ENCODE measurements at regions not wholly inside any gene's neighbourhood (a gene's known extent, or its start where the extent isn't known, plus 50 kb on each side); places are given as distances from the start of the nearest gene placed in this dataset.
A peak's percentile ranks its signal among the peaks of the same experiment; 100 is the strongest.

DNA sequence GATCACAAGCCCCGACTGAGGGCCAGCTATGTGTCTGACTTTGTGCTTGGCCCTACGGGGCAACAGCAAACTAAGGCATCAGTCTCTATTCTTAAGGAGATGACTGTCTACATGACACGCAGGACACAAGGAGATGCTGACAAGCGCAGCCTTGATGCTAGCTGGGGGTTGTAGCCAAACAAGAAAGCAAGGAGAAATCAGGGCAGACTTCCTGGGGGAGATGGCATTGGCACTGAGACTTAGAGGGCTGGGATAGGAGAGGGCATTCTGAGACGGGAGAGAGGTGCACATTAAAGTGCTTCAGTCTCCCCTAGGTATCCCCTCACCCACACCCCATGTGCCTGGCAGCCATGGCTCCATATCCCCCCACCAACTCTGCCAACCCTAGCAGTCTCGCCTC, 210.8 kb upstream of the POU3F1 start:
- DNase-seq (ENCODE audit: low spot score), result no peak

DNA sequence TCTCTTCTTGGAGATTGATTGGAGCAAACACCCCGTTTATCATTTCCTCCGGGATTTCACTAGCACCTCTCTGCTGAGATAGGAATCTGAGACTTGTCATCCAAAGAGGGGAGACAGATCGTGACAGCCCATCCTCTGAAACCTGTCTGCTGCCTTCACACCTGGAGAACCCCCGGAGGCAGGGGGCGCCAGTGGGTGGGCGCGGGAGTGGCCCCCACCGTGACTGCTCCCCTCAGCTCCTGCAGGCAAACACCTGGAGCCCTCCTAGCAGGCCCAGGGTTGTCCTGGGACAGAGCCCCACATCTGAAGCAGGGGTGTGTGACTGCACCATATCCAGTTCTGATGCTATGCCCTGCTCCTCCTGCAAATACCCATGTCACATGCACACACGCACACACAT, 209.5 kb upstream of the POU3F1 start:
- DNase-seq (ENCODE audit: low spot score), result no peak

DNA sequence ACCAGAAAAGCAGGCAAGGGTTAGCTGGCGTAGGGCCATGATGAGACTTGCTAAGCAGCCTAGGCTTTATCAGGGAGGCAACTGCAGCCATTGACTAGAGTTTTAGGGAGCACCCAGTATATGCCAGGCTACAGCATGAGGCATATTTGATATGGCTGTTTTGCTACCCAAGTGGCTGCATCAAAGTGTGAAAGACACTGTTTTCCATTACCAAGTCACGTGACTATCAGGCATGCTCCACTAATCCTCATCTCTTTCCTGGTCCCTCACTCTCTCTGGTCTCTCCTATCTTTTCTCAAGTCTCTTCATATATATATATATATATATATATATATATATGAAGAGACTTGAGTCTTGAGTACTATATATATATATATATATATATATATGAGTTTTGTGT, 206.7 kb upstream of the POU3F1 start:
- no peak for DNase-seq (ENCODE audit: low spot score)

DNA sequence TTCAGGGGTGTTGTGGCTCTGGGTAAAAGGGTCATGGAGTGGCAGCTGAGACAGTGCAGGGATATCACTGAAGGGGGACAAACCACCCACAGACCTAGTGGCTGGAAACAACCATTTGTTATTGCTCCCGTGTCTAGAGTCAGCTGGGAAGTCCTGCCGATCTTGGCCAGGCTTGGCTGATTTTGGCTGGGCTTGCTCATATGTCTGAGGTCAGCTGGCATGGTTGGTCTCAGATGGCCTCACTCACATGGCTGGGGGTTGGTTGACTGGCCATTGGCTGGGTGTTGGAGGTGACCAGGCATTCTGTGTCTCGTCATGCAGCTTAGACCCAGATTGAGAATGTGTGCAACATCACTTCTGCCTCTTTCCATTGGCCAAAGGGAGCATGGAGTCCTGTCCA, 203.8 kb upstream of the POU3F1 start:
- DNase-seq (ENCODE audit: low spot score), result no peak

DNA sequence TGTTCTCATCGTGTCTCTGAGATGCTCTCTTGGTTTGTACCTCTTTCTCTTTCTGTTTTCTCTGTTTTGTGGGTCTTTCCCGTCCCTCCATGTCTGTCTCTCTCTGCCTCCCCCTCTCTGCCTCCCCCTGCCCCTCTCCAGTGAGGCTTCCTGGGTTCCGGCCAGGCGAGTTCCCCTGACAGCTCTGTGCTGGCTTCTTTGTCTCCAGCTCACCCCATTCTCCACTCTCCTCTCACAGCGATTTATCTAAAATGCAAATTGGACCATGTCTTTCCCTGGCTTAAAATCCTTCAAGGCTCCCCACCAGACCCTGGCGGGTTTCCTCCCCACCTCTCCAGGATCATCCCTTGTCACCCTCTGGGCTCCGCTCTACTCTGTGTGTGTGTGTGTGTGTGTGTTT, 202.4 kb upstream of the POU3F1 start:
- no peak for DNase-seq (ENCODE audit: low spot score)

DNA sequence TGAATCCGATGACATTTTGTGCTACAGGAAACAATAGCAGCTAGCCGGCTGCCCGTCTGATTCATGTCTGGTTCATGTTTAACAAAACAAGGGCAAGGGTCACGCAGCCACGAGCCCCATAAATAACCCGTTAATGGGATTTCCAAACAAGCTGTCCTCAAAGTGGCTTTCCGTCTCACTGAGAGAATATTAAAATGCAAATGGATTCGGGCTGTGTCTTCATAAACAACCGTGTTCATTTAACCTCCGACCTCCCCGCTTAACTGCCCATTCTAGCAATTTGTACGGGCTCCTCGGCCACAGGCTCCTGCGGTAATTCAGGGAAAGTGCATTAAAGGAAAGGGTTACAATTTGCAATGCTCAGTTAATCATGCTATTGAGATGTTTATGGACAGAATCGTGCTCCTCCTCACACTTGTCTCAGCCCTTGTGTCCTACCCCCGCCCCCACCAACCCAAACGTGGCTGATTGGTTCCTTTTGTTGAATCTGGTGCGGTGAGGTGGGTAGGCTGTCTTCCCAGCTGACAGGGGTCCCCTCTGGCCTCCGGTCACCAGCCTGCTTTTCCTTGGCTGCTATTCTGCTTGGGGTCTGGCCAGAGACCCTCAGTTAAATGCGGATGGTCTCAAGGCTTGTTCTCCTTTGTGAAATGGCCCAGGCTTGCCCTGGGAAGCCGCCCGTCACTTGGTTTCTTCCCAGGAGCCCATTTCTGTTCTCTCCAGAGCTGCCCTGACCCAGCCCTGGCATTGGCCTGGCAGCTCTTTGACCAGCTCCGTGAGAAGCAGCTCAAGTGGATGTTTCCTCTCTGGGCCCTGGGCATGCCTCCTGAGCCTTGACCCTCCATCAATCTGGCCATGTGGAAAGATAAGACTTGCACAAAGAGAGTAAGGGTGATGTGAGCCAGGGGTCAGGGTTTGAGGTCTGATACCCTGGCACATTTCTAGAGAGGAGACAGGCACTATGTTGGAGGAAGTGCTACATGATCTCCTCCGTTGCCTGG, 200.7 kb upstream of the POU3F1 start:
- no peak for DNase-seq (ENCODE audit: low spot score)

DNA sequence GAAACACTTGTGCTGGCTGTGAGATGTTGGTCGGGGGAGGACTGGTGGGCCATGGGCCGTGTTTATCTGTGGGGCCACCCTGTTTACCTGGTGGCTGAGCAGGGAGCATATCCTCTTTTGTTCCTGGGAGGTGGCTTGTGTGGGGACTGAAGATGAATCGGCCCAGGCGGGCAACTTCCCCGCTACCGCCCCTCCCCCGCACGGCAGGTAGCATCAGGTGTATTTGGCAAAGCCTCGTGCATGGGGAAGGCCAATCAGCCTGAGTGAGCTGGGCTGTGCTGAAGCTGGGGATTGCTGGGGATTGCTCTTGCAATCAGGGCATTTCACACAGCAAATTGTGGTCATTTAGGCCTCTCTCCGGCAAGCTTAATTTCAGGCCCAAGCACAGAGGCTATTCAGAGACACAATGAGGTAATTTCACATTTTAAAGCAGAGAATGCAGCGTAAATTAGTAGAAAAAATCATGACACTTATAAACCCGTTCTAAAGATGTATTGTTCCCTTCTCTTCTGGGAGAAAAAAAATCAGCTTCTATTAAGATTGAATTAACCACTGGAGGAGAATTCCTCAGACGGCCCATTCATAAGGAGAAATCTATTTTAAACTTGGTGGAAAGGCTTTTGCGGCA, 197.7 kb upstream of the POU3F1 start:
- DNase-seq (ENCODE audit: low spot score), result no peak

DNA sequence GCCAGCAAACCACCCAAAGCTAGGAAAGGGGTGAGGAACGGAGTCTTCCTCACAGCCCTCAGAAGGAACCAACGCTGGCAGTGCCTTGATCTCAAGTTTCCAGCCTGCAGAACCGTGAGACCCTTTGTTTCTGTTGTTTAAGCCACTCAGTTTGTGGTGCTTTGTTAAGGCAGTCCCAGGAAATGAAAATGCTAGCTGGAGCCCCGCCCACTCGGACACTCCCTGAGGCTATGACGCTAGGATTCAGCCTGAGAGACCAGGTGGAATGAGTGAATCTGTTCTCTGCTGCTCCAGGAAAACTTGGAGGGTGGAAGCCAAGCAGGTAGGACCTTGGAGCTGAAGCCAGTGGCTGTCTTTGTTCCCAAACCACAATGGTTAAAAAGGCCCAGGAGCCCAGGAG, 196.5 kb upstream of the POU3F1 start:
- DNase-seq (ENCODE audit: low spot score), result no peak

DNA sequence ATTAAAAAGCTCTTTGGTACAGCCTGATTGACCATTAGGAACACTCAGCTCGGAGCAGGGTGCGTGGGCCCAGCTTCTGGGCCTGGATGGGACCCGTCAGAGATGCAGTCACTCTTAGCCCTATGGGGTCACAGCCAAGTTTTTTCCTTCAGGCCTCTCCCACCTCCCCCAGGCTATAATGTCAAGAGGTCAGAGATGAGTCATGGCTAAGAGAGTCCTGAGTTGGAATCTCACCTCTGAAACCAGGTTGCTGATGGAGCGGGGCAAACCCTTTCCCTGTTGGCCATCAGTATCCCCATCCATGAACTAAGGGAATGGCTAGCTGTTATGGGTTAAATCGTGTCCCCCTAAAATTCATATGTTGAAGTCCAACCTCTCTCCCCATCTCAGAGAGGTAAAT, 195.9 kb upstream of the POU3F1 start:
- DNase-seq (ENCODE audit: low spot score), result no peak

DNA sequence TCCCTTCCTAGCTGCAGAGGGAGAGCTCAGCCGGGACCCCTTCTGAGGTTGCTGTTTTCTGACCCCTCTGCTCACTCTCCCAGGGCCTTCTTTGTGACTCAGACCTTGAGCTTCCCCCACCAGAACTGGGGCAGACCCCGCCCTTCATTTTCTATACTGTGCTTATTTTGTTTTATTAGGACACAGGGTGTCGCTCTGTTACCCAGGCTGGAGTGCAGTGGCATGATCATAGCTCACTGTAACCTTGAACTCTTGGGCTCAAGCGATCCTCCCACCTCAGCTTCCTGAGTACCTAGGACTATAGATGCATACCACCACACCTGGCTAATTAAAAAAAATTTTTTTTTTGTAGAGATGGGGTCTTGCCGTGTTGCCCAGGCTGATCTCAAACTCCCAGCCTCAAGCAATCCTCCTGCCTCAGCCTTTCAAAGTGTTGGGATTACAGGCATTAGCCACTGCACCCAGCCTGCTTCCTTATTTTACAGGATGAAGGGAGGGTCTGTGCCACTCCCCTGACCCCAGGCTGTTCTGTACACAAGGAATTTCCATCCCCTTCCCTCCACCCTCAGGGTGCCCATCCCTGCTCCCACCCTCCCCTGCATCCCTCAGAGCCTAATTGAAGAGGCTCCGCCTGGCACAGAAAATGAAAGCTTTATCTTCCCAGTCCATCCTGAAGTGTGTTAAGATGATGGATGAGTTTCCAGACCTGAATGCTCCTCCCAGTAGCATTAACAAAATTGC, 195.2 kb upstream of the POU3F1 start:
- no peak for DNase-seq (ENCODE audit: low spot score)

DNA sequence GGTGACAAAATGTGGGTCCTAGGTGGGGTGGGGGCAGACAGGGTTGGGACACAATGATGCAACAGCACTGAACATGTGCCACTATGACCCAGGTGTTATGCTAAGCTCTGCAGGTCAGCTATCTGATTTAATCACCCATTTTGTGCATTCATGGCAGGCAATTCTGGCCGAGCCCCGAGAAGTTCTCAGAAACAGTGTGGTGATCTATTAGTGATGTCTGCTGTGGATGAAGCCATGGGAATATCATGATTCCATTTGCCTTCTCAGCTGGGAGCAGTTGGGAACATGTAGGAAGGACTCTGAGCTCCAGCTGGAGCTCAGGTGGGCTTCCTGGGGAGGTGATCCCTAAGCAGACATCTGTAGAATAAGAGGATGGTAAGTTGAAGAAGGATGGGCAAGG, 194.0 kb upstream of the POU3F1 start:
- DNase-seq (ENCODE audit: low spot score), result no peak

DNA sequence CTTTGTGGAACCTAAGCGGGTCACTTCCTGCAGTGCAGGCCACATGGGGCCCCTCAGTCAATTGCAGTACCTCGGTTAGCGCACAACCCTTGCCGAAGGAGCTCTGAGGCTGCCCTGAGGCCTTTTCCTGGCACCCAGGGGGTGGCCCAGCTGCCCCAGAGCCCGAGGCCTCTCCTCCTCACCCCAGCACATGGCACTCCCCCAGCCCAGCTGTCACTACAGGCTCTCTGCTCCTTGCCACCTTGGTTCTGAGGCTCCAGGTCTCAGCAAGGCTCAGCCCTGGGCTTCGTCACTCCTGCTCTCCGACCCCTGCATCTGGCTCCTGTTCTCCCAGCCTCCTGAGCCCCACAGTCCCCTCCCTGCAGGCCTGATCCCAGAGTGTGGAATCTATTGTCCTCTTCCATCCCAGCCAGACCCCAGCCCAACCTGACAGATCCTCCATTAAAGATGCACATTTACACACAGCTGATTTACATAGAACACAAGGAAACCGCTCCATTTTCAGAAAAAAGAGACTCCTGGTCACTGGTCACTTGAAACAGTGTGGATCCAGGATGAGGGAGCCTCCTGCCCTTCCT, 192.8 kb upstream of the POU3F1 start:
- DNase-seq (ENCODE audit: low spot score), result no peak

DNA sequence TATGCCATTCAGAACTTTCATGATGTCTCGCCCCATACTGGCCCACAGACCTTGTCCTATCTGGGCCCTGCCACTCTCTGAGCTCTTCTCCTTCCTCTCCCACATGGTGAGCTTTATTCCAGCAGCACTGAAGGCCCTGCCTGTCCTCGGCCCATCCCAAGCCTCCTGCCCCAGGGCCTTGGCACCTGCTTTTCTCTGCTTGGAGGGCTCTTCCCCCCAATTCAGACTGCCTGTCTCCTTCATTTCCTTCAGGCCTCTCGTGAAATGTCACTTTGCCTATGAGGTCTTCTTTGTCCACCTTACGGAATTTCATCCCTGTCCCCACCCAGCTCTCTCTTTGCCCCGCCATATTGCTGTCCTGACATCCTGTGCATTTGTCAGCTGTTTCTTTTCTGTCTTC, 191.7 kb upstream of the POU3F1 start:
- no peak for DNase-seq (ENCODE audit: low spot score)

DNA sequence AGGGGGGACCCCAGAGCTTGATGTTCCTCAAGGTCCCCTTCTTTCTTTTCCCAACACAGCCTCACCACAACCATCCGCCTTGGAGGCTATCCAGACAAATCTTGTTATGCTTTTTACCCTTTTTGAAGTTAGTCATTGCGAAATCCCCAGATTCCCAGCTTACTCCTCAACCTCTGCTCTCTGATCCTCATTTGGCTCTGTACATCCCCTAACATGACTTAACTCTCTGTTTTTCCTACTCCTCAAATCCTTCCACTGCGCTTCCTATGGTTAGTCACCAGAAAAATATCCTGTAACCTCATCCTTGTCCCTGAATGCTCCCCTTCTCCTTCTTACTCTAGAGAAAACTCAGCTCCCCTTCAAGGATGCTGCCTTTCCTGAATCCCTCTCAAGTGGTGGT, 189.1 kb upstream of the POU3F1 start:
- no peak for DNase-seq (ENCODE audit: low spot score)

DNA sequence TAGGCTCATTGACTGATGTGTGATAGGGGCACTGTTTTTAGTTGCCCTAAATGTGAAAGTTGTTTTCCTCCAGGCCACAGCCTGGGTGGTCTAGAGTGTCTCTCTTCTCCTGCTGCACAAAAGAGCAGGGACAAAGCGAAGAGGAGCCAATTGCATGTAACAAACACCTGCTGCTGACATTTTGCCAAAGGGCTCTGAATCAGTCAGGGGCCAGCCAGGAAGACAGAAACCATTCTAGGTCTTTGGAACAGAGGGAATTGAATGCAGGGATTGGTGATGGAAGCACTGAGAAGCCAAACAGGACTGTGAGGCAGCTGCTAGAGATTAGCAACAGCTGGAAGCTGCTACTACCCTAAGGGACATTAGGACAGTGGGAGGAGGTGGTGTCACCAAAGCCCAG, 185.3 kb upstream of the POU3F1 start:
- no peak for DNase-seq (ENCODE audit: low spot score)

DNA sequence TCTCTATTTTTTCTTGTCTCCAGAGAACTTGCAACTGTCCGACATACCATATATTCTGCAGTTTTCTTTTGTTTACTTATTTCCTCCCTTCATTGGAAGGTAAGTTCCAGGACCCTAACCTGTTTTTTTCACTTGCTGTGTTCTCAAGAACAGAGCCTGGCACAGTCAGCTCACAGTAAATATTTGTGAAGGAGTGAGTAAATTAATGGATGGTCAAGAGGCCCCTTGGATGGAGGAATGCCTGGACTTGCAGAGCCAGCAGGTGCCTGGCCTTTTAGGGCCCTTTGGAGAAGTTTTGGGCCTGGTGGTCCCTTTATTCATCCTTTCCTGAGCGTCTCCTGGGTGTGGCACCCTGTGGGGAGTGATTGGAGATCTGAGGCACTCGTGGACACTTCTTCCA, 182.1 kb upstream of the POU3F1 start:
- DNase-seq (ENCODE audit: low spot score), result no peak

DNA sequence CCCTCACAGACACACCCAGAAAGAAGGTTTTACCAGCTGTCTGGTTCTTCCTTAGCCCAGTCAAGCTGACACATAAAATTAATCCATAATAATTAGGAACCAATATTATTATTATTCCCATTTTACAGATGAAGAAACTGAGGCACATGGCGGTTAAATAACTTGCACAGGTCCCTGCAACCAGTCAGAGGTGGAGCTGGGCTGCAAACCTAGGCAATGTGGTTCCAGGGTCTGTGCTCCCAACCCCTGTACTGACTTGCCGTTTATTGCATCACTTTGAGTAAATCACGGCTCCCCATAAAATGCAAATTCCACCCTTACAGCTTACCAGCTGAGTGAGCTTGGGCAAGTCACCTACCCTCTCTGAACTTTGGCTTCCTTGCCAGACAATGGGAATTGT, 179.2 kb upstream of the POU3F1 start:
- DNase-seq (ENCODE audit: low spot score), result no peak

DNA sequence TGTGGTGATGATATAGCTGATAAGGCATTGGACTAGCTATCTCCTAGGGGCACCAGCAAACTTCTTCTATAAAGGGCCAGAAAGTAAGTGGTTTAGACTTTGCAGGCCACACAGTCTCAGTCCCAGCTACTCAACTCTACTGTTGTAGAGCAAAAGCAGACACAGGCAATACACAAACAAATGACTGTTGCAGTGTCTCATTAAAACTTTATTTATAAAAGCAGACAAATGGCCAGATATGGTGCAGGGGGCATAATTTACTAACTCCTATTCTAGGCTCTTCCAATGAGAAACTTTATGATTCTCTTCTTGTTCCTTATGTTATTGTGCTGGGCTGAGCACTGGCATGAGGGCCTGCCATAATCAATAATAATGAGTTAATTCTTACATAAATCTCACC, 176.8 kb upstream of the POU3F1 start:
- DNase-seq (ENCODE audit: low spot score), result no peak

DNA sequence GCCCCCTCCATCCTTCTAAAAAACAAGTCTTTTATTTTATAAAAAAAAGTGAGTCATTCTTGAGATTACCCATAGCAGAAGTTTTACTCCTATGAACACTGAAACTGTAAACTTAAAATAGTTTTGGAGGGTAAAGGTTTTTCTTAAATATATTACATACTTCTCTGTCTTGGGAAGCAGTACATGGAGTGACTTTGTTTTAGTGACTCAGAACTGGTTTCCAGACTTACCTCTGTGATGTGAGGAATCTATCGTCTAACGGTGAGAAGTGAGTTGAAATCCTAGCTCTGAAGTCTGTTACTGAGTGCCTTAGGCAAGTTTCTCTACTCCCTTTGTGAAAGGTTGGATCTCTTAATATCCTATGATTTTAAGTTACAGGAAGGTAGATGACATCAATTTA, 176.3 kb upstream of the POU3F1 start:
- no peak for DNase-seq (ENCODE audit: low spot score)

DNA sequence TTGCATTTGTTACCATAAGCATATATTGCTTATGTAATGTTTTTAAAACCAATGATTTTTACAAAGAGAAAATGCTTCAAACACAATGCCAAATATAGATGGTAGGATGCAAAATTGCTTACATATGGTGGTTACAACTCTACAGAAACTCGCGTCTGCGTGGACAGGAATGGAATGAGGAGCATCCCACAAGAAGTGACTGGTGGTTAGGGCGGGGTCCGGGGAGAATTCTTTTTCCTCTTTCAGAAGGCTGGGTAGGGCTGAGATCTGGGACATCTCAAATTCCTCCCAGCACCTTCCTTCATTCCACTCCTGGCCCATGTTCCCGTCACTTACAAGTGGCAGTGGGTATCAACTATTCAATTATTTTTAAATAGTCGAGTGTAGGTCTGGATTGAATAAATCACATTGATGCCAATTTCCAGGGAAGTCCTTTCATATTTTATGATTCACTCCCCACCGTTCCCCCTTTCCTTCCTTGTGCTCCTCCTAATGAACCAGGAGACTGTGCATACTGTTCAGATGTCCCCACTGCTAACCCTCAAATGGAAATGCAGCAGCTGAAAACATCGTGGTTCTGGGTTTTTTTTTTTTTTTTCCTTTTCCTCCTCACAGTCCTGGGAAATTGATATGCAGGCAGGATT, 174.5 kb upstream of the POU3F1 start:
- peak; percentile 80 for DNase-seq (ENCODE audit: low spot score)

DNA sequence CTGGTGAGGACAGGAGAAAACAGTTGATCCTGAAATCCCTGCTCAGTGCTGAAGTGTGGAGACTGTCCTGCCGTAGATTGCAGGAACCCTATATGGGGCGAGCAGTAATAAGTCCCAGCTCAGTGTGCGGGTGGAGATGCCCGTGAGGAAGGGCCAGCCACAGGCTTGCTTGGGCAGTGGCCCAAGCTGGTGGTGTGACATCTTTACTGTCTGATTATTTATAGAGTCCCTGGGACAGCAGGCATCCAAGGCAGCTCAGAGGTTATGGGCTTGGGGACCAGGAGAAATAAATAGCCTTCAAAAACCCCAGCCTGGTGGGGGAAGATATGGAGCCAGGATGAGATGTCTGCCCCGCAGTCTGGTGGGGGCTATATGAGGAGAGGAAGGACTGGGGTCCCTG, 170.7 kb upstream of the POU3F1 start:
- no peak for DNase-seq (ENCODE audit: low spot score)

Data from AG08396 (cell line).